Neural crest cell (in vitro differentiated cells): ENCODE measurements at regions not wholly inside any gene's neighbourhood (a gene's known extent, or its start where the extent isn't known, plus 50 kb on each side); places are given as distances from the start of the nearest gene placed in this dataset.
"Not testable (repeated sequence)": the region's sequence is repeated elsewhere in the genome, so short reads cannot be mapped to it uniquely, and the experiment has no call there.

Source experiments
- DNase-seq: peaks from one replicate; pipeline ENCODE4 v3.0.0; 2021; ENCODE audit warnings: low read depth, mixed read lengths, low spot score
- H3K27ac Mint-ChIP-seq: one replicate; pipeline ENCODE4 v1.8.0; 2021; ENCODE audit warnings: mild to moderate bottlenecking, mixed read lengths; ENCODE audit not compliant: unreplicated experiment
- H3K27me3 Mint-ChIP-seq: 2 replicates; pipeline ENCODE4 v1.8.0; 2021; ENCODE audit warnings: low read depth, mild to moderate bottlenecking, mixed read lengths
- H3K36me3 Mint-ChIP-seq: 2 replicates; pipeline ENCODE4 v1.8.0; 2021; ENCODE audit warnings: low read depth, mild to moderate bottlenecking, mixed read lengths
- H3K4me1 Mint-ChIP-seq: 2 replicates; pipeline ENCODE4 v1.8.0; 2021; ENCODE audit warnings: mixed read lengths
- H3K4me3 Mint-ChIP-seq: one replicate; pipeline ENCODE4 v1.8.0; 2021; ENCODE audit warnings: mild to moderate bottlenecking, mixed read lengths
- H3K9me3 Mint-ChIP-seq: 2 replicates; pipeline ENCODE4 v1.8.0; 2021; ENCODE audit warnings: mixed read lengths
- CTCF ChIP-seq: fragments of 200-600 bp; sonication (generic); conservative IDR thresholded peaks from 2 replicates; pipeline ENCODE4 v1.5.0; 2021; ENCODE audit warnings: antibody characterized with exemption, mild to moderate bottlenecking

GRCh38 chr18:34953212-34953611 is 88.0 kb upstream of the MAPRE2 start:
- Mint-ChIP-seq H3K9me3 (peaks cover 3% of the 10 kb centered on the region), H3K4me3 (no peak overlapping the region)

GRCh38 chr18:34955494-34955893 is 85.7 kb upstream of the MAPRE2 start:
- not testable (repeated sequence) for H3K4me3 Mint-ChIP-seq, H3K4me1 Mint-ChIP-seq, DNase-seq, H3K36me3 Mint-ChIP-seq, H3K27me3 Mint-ChIP-seq, H3K27ac Mint-ChIP-seq, H3K9me3 Mint-ChIP-seq

More at GRCh38 chr18:34953212-34953611, 88.0 kb upstream of the MAPRE2 start:
- Mint-ChIP-seq H3K27ac (no peak overlapping the region), H3K36me3 (no peaks in the 10 kb centered on the region), H3K4me1 (no peaks in the 10 kb centered on the region), H3K27me3 (no peaks in the 10 kb centered on the region)
- no peak for TF ChIP-seq CTCF
- DNase-seq: no peak

- Mint-ChIP-seq H3K36me3 (no peaks in the 10 kb centered on the region), H3K4me3 (no peak overlapping the region), H3K4me1 (no peaks in the 10 kb centered on the region), H3K9me3 (peaks cover 3% of the 10 kb centered on the region), H3K27ac (no peak overlapping the region), H3K27me3 (no peaks in the 10 kb centered on the region)
- no peak for DNase-seq
- no peak for TF ChIP-seq CTCF
These were observed 84.5 kb upstream of the MAPRE2 start for GRCh38 chr18:34956663-34957062.

- Mint-ChIP-seq H3K36me3 (no peaks in the 10 kb centered on the region), H3K4me3 (no peak overlapping the region), H3K4me1 (no peaks in the 10 kb centered on the region), H3K27ac (no peak overlapping the region), H3K9me3 (peaks cover 3% of the 10 kb centered on the region), H3K27me3 (no peaks in the 10 kb centered on the region)
- TF ChIP-seq CTCF: no peak
- no peak for DNase-seq
These were observed 83.9 kb upstream of the MAPRE2 start for GRCh38 chr18:34957119-34957863.

- H3K36me3 Mint-ChIP-seq: no peaks in the 10 kb centered on the region
- DNase-seq: no peak
- no peaks in the 10 kb centered on the region for H3K27me3 Mint-ChIP-seq
- peaks cover 3% of the 10 kb centered on the region for H3K9me3 Mint-ChIP-seq
- no peak overlapping the region for H3K4me3 Mint-ChIP-seq
- TF ChIP-seq CTCF: no peak
- no peak overlapping the region for H3K27ac Mint-ChIP-seq
- no peaks in the 10 kb centered on the region for H3K4me1 Mint-ChIP-seq
These were observed 83.4 kb upstream of the MAPRE2 start for GRCh38 chr18:34957864-34958259.

GRCh38 chr18:34959211-34959829 is 81.9 kb upstream of the MAPRE2 start:
- Mint-ChIP-seq H3K27ac (no peak overlapping the region), H3K4me1 (no peaks in the 10 kb centered on the region), H3K9me3 (peaks cover 3% of the 10 kb centered on the region), H3K27me3 (no peaks in the 10 kb centered on the region), H3K36me3 (no peaks in the 10 kb centered on the region), H3K4me3 (no peak overlapping the region)
- no peak for TF ChIP-seq CTCF
- no peak for DNase-seq
